Renal cortical epithelial cell (primary cell): ENCODE measurements at regions not wholly inside any gene's neighbourhood (a gene's known extent, or its start where the extent isn't known, plus 50 kb on each side); places are given as distances from the start of the nearest gene placed in this dataset.
"Not testable (repeated sequence)": the region's sequence is repeated elsewhere in the genome, so short reads cannot be mapped to it uniquely, and the experiment has no call there.

Experiments used
- DNase-seq: peaks from one replicate; pipeline ENCODE4 v3.0.0-alpha.2; 2011; ENCODE audit warnings: low read depth

DNA sequence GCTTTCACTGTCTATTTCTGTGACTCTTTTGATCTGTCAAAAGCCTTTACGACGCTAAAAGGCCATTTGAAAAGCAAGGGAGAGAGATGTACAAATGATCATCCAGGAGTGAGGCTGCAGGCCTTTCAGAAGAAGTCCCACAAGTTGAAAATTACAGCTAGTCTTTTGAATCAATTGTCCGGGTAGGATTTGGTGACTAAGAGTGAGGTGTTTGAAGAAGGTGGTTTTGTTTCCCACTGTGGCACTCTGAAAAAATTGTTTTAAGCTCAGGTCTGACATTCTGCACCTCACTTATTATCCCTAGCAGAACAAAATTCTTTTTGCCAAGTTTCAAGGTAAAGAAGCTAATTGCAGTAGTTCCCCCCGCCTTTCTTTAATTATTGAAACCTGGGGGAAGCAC is 50.8 kb upstream of the TMEM108 start:
- DNase-seq = no peak

DNA sequence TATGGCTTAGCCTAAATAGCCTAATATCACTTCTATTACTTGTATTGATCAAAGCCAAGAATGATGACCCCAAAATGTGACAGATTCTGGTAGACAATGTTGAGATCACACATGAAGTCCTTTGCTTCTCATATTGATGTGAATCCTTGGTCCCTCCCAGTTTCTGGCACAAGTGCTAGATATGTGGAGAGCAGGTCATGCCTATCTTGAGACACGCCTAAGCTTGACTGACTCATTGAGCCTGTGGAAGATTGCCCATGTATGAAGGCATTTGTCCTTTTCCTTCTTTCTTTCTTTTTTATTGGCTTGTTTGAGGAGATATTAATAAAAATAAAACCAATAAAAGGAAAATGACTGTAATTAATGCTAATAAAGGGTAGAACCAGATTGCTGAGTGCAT is 54.0 kb upstream of the TMEM108 start:
- DNase-seq = no peak

DNA sequence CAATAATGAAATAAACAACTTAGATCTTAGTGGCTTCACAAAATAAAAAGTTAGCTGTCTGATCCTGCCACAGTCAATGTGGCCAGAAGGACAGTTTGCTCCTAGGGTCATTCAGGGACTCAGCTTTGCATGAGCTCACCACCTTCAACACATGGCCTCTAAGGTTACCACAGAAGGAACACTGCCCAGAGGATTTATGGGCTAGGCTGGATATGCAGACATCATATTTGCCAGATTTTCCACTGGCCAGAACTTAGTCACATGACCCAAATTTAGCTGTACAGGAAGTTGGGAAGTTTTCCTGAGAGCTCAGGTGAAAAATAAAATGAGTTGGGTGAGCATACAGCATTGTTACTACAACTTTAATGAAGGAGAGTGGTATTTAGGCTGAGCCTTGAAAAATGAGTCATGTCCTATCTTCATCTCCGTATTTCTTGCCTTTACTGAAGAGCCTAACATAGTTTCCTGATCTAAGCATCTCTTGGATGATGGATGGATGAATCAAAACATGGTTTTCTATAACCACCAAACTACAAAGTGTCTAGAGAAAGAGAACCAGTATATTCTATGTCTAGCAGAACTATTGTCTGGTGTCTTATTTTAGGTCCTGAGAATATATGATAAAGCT is 54.9 kb upstream of the TMEM108 start:
- DNase-seq = no peak

DNA sequence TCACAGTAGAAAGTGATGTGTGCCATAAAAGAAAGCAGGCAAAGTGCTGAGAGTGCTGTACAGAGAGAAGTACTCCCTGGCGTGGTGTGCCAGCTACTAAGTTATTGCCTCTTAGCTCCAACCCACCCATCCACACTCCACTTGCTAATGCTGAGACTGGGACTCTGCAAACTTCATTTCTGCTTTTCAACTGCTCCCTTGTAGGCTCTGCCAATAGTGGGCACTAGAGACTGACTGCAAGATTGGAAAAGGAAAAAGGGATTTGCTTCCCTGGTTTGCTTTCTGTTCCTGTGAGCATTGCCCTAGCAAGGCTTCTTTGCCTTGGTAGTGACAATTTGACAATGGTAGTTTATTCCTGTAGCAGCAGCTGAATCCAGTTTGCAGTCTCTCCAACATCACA is 56.5 kb upstream of the TMEM108 start:
- DNase-seq = no peak

DNA sequence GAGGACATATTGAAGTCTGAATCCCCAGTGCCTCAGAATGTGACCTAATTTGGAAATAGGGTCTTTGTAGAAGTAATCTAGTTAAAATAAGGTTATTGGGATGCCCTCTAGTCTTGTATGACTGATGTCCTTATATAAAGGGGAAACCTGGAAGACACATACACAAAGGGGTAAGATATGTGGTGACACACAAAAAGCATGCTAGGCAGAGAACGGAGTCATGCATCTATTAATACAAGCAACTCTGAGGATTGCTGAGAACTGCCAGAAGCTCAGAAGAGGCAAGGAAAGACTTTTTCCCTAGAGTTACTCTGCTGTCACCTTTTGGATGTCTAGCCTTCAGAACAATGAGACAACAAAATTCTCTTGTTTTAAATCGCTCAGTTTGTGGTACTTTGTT is 58.1 kb upstream of the TMEM108 start:
- DNase-seq = no peak

DNA sequence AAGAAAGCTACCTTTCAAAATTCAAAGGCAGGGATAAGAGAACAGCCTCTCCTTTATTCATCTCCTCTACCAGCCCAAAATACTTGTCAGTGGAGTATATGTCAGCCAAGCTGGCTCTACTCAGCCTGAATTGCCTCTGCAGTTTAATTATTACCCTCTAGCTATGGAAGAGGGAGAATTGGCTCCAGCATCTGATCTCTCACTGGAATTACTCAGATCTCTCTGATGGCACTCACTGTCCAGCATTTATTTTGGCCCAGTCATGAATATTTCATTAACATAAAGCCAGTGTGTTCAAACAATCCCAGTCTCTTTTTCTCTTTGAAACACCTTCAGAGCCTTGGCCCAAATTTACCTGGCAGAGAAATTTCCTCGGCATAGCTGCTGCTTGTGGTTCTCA is 58.6 kb upstream of the TMEM108 start:
- no peak for DNase-seq

DNA sequence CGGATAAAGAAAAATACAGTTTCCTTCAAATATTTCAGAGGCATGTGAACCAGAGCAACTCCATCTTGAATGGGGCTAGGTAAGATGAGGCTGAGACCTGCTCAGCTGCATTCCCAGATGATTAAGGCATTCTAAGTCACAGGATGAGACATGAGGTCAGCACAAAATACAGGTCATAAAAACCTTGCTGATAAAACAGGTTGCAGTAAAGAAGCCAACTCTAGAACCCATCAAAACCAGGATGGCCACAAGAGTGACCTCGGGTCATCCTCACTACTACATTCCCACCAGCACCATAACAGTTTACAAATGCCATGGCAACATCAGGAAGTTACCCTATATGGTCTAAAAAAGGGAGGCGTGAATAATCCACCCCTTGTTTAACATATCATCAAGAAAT is 59.2 kb upstream of the TMEM108 start:
- DNase-seq = not testable (repeated sequence)

DNA sequence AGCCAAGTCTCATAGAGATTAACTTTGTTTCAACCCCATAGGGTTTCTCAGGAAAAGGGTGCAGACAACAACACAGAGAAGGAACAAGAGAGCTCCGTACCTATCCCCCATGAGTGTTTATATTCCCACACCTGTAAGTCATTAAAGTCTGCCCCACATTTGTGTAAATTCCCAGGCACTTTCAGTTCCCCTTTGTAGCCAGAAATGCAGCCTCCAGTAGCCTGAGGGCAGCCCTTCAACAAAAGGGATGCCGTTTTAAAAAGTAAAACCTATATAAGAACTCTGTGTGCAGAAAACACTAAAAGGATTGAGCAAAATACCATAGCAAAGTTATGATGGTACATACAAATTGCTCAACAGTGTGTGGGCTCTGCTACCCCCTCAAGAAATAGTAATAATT is 59.7 kb upstream of the TMEM108 start:
- no peak for DNase-seq

DNA sequence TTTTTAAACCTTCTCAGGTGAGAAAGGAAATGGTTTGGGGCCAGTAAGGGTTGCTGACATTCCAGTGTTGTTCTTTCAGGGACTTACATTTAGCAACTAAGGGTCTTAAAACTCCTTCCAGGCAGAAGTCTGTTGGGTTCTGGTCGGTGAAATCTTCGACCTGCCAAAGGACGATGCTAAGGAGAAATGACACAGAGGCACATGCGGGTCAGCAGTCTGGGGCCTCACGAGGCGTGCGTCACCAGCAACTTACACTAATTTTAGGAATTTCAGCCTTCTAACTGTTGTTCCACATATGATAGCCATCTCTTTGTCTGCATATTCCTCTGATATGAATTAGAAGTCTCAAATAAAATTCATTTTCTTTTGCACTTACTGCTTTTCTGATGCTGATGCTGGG is 64.1 kb upstream of the TMEM108 start:
- DNase-seq = no peak

DNA sequence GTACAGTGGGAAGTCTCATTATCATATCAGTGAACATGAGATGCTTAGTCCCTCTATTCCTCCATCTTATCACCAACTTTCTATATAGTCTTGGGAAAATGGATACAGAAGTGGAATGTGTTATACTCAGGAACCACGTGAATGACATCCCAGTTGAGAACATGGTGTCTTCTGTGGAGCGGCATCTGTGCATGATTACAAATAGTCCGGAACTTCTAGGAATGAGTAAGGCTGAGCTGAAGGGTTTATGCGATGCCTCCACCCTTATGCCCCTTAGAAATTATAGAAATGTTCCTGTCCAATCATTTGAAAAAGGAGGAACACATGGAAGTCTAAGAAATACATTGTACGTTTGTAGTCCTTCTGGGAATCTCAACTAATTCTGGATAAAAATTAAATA is 64.8 kb upstream of the TMEM108 start:
- no peak for DNase-seq

DNA sequence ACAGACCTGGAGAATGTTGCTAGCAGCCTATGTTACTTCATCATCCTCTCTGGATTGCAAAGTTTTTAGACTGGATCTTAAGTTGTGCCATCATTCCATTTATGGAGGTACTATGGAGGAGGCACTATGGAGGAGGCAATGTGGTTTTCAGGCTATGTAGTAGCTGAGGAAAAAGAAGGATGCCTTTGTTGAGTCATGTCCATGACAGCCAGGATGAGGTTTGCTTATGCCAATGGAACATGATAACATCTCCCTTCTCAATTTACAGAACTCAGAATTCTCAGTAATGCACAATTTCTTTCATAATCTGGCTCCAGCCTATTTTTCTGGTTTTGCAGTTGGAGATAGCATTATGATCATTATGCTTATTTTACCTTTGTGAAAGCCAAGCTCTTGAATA is 65.9 kb upstream of the TMEM108 start:
- no peak for DNase-seq

DNA sequence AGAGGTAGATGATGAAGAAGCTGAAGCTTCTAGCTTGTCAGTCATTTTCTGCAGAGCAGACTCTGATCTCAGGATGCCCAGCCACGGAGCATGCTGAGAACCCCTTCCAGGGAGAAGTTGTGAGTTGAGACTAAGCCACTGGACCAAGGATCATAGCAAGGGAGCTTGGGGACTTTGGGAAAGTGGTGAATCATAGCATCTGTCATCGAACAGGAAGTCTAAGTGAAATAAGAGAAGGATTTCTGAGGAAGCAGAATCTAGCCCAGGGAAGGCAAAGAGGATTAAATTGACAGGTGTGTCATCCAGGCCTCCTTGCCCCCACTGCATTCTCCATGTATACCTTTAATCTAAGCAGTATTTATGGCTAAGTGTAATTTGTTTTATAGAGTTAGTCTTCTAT is 71.8 kb upstream of the TMEM108 start:
- DNase-seq = no peak

DNA sequence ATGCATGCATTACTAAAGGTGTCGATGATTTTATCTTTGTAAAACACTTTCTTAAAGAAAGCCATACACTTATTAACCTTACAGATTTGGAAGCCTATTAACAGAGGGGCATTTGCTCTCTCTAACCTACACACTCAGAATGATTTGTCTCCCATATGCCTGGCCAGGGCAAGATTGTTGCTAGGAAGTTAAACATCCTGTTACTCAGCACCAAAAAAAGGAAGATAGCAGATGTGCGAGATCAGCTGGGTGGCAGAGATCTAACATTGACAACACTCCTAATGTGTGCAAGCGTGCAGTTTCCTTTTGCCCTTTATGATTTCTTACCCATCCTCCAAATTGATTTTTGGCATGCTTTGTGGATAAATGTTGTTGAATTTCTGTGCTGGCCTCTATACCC is 73.9 kb upstream of the TMEM108 start:
- no peak for DNase-seq

DNA sequence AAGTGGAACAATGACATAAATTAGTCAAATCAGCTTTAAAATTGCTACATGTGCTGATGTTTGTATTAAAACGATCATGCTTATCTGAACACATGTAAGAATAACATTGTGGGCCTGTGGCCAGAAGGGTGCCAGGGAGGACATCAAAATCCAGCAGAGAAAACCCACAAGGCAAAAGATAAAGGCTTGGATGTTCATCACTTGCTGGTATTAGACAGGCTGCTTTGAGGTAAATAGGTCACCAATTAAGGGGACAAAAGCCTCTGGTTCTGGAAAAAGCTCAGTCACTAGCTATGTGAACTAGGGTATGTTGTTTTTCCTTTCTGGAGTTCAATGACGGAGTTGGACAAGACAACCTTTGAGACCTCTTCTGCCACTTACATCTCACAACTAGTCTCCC is 74.4 kb upstream of the TMEM108 start:
- DNase-seq = no peak

DNA sequence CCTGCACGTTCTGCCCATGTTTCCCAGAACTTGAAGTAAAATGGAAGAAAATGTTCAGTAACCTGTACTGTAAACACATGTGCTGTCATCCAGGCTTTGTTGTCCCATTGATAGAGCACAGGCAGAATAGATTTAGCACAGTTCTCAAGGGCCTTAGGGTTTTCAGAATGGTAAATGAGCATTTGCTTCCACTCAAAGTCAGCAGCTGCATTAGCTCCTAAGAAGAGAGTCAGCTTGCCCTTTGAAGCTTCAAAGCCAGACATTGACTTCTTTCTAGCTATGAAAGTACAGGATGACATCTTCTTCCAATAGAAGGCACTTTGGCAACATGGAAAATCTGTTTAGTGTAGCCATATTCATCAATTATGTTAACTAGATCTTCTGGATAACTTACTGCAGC is 76.2 kb upstream of the TMEM108 start:
- DNase-seq = no peak

DNA sequence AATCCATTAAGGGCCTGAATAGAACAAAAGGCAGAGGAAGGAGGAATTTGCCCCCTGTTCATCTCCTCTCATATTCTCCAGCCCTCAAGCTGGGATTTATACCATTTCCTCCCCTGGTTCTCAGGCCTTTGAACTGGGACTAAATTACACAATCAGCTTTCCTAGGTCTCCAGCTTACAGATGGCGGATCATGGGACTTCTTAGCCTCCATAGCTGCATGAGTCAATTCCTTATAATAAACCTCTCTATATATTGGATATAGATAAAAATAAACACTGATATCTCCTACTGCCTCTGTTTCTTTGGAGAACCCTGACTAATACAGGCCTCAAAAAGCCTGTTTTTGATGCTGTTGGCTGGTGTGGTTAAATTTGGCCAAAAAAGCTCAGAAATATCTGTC is 84.5 kb upstream of the TMEM108 start:
- DNase-seq = no peak

DNA sequence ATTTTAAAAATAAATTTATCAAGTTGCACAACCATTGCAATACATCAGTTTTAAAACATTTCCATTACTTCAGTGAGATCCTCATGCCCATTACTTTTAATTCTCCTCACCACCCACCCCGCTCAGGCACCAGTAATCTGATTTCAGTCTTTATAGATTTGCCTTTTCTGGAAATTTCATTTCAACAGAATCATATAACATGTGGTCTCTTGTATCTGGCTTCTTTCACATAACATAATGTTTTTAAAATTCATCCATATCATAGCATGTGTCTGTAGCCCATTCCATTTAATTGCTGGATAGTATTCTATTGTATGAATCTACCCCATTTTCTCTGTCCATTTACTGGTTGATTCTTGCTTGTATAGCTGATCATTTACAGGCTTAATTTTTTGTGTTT is 110.3 kb upstream of the TMEM108 start:
- no peak for DNase-seq

DNA sequence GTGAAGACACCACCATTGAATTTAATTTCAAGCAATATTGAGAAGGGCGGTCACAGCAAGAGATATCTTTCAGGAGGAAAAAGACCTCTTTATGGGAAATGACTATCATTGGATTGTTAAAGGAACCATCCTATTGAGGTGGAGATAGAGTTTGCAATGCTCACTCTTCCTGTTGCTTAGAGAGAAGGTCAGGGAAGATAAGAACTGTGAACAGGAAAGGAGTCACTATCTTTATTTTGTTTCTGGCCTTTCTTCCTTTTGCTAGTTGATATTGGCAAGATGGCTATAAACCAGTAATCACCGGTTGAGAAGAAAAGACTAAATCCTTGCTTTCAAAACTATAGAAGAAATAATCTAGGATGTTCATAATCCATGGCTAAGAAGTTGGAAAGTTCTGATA is 112.1 kb upstream of the TMEM108 start:
- no peak for DNase-seq

DNA sequence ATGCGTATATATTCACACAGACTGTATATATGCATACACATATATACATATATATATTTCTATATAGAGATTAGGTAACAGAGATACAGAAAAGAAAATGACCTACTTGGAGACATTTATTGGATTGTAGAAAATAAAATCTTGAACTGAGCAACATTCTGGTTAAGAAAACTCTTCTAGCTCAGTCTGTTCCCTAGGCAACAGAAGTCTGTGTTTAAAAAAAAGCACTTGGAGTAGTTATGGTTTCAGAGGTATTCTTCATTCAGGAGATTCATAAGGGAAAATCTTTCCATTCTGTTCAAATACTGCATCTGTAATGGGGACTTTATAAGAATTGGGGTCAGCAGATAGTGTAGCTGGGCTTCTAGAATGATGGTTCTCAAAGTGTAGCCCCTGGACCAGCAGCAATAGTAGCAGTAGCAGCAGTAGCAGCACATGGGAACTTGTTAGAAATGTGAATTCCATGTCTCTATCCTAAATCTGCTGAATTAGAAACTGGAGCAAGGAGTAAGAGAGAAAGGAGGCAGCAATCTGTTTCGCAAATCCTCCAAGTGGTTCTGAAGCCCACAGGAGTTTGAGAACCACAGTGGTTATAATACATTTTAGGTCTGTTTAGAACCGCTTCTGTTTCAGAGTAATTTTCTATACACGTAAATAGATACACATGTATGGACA is 112.8 kb upstream of the TMEM108 start:
- no peak for DNase-seq

DNA sequence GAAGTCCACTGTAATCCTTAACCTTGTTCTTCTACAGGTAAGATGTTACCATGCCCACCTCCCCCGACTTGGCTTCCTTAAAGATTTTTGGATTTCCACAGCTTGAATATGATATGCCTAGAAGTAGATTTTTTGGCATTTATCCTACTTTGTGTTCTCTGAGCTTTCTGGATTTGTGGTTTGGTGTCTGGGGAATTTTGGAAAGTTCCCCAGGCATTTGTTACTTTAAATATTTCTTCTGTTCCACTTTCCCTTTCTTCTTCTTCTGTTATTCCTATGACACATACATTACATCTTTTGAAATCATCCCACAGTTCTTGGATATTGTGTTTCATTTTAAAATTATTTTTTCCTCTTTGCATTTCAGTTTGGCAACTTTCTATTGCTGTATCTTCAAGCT is 122.1 kb upstream of the TMEM108 start:
- no peak for DNase-seq

DNA sequence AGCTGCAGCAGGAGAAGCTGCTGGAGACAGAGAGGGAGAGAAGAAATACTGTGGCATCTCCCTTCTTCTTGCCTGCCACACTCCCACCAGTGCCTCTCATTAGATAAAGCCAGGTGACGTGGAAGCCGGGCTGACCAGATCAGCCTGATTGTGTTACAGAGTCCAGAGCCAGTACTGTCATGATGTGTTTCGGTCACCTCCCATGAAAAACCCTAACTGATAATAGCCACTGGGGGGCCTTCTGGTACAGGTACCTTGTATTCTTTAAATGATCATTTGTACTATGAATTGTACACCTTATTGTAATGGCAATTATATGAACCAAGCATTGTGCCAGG is 125.8 kb upstream of the TMEM108 start:
- no peak for DNase-seq

DNA sequence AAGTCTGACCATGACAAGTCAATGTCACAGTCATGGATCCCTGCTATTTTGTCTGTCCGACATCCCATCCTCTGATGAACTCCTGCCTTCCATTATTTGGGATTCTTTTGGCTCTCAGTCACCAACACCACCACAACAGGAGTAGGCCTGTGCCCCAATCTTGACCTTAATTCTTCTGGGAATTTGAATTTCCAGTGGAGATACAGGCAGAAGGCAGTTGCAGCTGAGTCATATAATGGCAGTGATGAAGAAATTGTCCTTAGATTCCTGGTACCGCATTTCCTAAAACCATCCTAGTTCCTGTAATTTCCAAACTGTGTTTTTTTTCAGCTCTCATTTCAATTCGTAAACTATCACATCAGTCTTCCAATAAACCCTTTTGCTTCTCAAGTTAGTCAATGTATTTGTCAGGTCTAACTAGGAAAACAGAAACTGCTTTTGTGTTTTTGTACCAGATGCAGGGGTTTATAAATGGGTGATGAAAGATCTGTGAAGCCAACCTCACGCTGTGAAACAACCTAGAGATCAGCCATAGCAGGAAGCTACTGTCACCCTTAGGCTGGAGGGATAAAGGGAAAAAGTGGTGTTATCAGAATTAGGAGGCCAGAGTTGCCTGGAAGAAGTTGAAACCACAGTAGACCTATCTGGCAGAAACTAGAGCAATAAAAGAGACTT is 126.3 kb upstream of the TMEM108 start:
- peak; percentile 13 for DNase-seq

DNA sequence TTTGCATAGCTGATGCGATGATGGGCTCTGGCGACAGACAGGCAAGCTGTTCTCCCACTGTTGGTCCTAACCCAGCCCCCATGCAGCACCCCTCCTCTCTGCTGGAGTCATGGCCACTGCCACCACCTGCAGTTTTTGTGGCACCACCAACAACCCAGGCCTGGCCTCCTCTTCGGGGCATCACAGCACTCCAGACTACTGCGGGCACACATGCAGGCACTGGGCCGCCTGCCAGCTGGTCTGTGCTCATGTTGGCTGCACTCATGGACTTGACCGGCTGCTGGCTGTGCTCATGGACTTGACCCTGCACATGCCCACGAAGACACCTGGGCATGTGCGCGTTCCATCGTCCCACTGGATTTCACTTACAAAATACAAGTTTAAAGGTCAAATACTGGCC is 130.9 kb upstream of the TMEM108 start:
- DNase-seq = no peak

DNA sequence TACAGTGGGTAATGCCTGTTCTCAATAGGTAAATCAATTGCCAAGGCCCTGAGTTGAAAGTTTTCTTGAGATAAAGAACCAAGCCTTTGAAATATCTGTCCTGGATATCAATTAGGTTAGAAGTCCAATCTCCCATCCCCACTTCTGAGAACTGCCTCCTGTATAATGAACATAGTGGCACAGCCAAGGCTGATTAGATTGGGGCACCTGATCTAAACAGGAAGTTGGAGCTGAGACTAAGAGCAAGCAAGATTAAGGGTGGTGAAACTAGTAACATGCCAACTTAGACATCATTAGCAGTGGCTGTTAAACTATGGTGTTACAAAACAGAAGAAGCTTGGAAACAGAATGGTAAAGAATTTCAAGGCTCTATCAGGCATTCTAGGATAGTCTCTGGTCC is 137.7 kb upstream of the TMEM108 start:
- DNase-seq = no peak
